ENCODE measurements at regions not wholly inside any gene's neighbourhood (a gene's known extent, or its start where the extent isn't known, plus 50 kb on each side); places are given as distances from the start of the nearest gene placed in this dataset.

GRCh38 chr4:176383273-176384077 lies 63.7 kb downstream of the SPCS3 start:
- no peaks in the 10 kb centered on the region for H3K9me3 ChIP-seq
- H3K36me3 ChIP-seq: no peaks in the 10 kb centered on the region
- no peak overlapping the region for H3K4me3 ChIP-seq
- intact Hi-C loops (cut with DNase I; ENCODE audit: low total_unique reads): no loop called here
- H3K27me3 ChIP-seq: no peaks in the 10 kb centered on the region
- WGBS, 5 donors: 16 to 21% (median 16%) methylated on average over 8 of the region's 8 CpGs
- no peaks in the 10 kb centered on the region for H3K4me1 ChIP-seq
- H3K27ac ChIP-seq: no peak overlapping the region
- TF ChIP-seq POLR2AphosphoS5 (IDR thresholded peaks at IDR 0.05) (no peak), EP300 (IDR thresholded peaks at IDR 0.05) (no peak), CTCF (IDR thresholded peaks at IDR 0.05) (no peak), POLR2A (IDR thresholded peaks at IDR 0.05) (no peak)
- DNase-seq: peak in 1 of 2 donors; percentile 14

DNA sequence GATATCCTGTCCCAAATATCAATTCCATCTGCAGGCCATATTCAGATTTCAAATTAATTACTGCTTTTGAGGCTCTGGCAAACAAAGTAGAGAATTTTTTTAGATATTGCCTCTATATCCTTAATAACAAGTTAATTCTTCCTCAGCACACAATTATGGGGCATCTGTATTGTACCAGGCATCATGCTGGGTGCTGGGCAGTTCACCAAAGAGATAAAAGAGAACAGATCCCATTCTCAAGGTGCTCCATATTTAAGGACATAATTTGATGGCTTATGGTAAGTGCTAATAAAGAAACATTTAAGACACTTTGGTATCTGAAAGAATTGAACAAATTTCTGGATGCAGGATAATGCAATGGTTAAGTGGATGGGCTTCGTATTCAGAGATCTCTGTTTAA lies 65.8 kb downstream of the SPCS3 start:
- WGBS, 5 donors: 80 to 92% (median 83%) methylated on average over 1 of the region's 1 CpG
- intact Hi-C loops (cut with DNase I; ENCODE audit: low total_unique reads): no loop called here
- TF ChIP-seq POLR2A (IDR thresholded peaks at IDR 0.05) (no peak), CTCF (IDR thresholded peaks at IDR 0.05) (no peak), POLR2AphosphoS5 (IDR thresholded peaks at IDR 0.05) (no peak), EP300 (IDR thresholded peaks at IDR 0.05) (no peak)
- Histone ChIP-seq H3K36me3 (no peaks in the 10 kb centered on the region), H3K27ac (no peak overlapping the region), H3K9me3 (no peaks in the 10 kb centered on the region), H3K27me3 (no peaks in the 10 kb centered on the region), H3K4me3 (no peak overlapping the region), H3K4me1 (no peaks in the 10 kb centered on the region)
- no peak for DNase-seq

GRCh38 chr4:176387571-176387970 lies 67.8 kb downstream of the SPCS3 start:
- intact Hi-C loops (cut with DNase I; ENCODE audit: low total_unique reads): no loop called here
- Histone ChIP-seq H3K4me1 (no peaks in the 10 kb centered on the region), H3K4me3 (no peak overlapping the region), H3K27me3 (no peaks in the 10 kb centered on the region), H3K9me3 (no peaks in the 10 kb centered on the region), H3K27ac (no peak overlapping the region), H3K36me3 (no peaks in the 10 kb centered on the region)
- TF ChIP-seq CTCF (IDR thresholded peaks at IDR 0.05) (no peak), POLR2AphosphoS5 (IDR thresholded peaks at IDR 0.05) (no peak), POLR2A (IDR thresholded peaks at IDR 0.05) (no peak), EP300 (IDR thresholded peaks at IDR 0.05) (no peak)
- WGBS, 5 donors: 60 to 81% (median 73%) methylated on average over 1 of the region's 1 CpG
- DNase-seq: peak in 1 of 2 donors; percentile 24

GRCh38 chr4:176393306-176394013 lies 73.7 kb downstream of the SPCS3 start:
- Histone ChIP-seq H3K36me3 (no peaks in the 10 kb centered on the region), H3K9me3 (no peaks in the 10 kb centered on the region), H3K4me3 (no peak overlapping the region), H3K4me1 (no peaks in the 10 kb centered on the region), H3K27ac (no peak overlapping the region), H3K27me3 (no peaks in the 10 kb centered on the region)
- intact Hi-C loops (cut with DNase I; ENCODE audit: low total_unique reads): no loop called here
- no peak for DNase-seq
- TF ChIP-seq CTCF (IDR thresholded peaks at IDR 0.05) (no peak), POLR2A (IDR thresholded peaks at IDR 0.05) (no peak), EP300 (IDR thresholded peaks at IDR 0.05) (no peak), POLR2AphosphoS5 (IDR thresholded peaks at IDR 0.05) (no peak)
- WGBS, 5 donors: 50 to 56% (median 51%) methylated on average over 4 of the region's 4 CpGs

All from stomach (tissue), 8 donors.